ENCODE measurements at regions not wholly inside any gene's neighbourhood (a gene's known extent, or its start where the extent isn't known, plus 50 kb on each side); places are given as distances from the start of the nearest gene placed in this dataset.

DNA sequence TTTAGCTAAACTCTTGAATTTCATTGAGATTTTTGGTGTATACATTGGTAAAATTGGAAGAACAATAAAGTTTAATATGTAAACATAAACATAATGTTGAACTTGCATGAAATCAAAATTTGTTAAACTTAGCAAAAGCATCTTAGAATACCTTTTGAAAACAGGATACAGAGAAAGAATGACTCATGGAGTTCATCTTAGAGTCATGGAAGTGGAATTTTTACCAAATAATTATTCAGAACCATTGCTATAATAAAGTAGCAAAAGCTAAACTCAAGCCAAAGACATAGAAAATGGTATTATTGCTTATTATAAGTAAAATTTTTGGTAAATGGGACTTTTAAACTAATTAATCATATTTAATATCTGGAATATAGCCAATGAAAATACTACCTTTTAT, 841.6 kb upstream of the SLC39A10 start:
- TF ChIP-seq, protein P1, sequence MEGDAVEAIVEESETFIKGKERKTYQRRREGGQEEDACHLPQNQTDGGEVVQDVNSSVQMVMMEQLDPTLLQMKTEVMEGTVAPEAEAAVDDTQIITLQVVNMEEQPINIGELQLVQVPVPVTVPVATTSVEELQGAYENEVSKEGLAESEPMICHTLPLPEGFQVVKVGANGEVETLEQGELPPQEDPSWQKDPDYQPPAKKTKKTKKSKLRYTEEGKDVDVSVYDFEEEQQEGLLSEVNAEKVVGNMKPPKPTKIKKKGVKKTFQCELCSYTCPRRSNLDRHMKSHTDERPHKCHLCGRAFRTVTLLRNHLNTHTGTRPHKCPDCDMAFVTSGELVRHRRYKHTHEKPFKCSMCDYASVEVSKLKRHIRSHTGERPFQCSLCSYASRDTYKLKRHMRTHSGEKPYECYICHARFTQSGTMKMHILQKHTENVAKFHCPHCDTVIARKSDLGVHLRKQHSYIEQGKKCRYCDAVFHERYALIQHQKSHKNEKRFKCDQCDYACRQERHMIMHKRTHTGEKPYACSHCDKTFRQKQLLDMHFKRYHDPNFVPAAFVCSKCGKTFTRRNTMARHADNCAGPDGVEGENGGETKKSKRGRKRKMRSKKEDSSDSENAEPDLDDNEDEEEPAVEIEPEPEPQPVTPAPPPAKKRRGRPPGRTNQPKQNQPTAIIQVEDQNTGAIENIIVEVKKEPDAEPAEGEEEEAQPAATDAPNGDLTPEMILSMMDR (conservative IDR thresholded peaks at IDR 0.05) = no peak
- TF ChIP-seq EZH2 (IDR thresholded peaks at IDR 0.05; ENCODE audit: low read depth) = no peak

Data from PC-9 (cell line).